ENCODE measurements at regions not wholly inside any gene's neighbourhood (a gene's known extent, or its start where the extent isn't known, plus 50 kb on each side); places are given as distances from the start of the nearest gene placed in this dataset.
"Not testable (repeated sequence)": the region's sequence is repeated elsewhere in the genome, so short reads cannot be mapped to it uniquely, and the experiment has no call there.

GRCh38 chr12:131386167-131386521, 324.7 kb upstream of the SFSWAP start:
- DNase-seq: no peak
- H3K27me3 ChIP-seq (ENCODE audit: control insufficient read depth in 3 of 3, insufficient read depth in 3 of 3, low read length in 2 of 3): peaks cover 0 to 12% (median 4%) of the 10 kb centered on the region in 3 donors
- no peak overlapping the region for H3K27ac ChIP-seq (ENCODE audit: low read depth in 1 of 2, low read length in 1 of 2)
- peaks cover 0 to 2% (median 0%) of the 10 kb centered on the region in 4 donors for H3K9me3 ChIP-seq (ENCODE audit: control insufficient read depth in 4 of 4, insufficient read depth in 3 of 4, low read length in 3 of 4)
- H3K4me3 ChIP-seq: no peak overlapping the region
- TF ChIP-seq CTCF (IDR thresholded peaks at IDR 0.05; ENCODE audit: control extremely low read depth, extremely low read depth): no peak
- H3K36me3 ChIP-seq (ENCODE audit: control insufficient read depth in 4 of 4, insufficient read depth in 4 of 4, low read length in 4 of 4): no peaks in the 10 kb centered on the region
- no peak overlapping the region for H3K9ac ChIP-seq (ENCODE audit: insufficient read depth in 1 of 2, low read length in 2 of 2)
- no peaks in the 10 kb centered on the region for H3K4me1 ChIP-seq (ENCODE audit: control insufficient read depth in 5 of 5, insufficient read depth in 5 of 5, low read length in 5 of 5)
- ATAC-seq (ENCODE audit: insufficient read depth, low FRiP score): no peak
- WGBS, 2 donors: 63 to 66% methylated on average over 9 of the region's 9 CpGs

GRCh38 chr12:131386781-131387180, 324.1 kb upstream of the SFSWAP start:
- H3K27me3 ChIP-seq (ENCODE audit: control insufficient read depth in 3 of 3, insufficient read depth in 3 of 3, low read length in 2 of 3): peaks cover 0 to 9% (median 4%) of the 10 kb centered on the region in 3 donors
- H3K9ac ChIP-seq (ENCODE audit: insufficient read depth in 1 of 2, low read length in 2 of 2): no peak overlapping the region
- no peak overlapping the region for H3K27ac ChIP-seq (ENCODE audit: low read depth in 1 of 2, low read length in 1 of 2)
- H3K36me3 ChIP-seq (ENCODE audit: control insufficient read depth in 4 of 4, insufficient read depth in 4 of 4, low read length in 4 of 4): no peaks in the 10 kb centered on the region
- DNase-seq (no peak), ATAC-seq (ENCODE audit: insufficient read depth, low FRiP score) (no peak)
- peaks cover 0 to 2% (median 0%) of the 10 kb centered on the region in 4 donors for H3K9me3 ChIP-seq (ENCODE audit: control insufficient read depth in 4 of 4, insufficient read depth in 3 of 4, low read length in 3 of 4)
- H3K4me3 ChIP-seq: no peak overlapping the region
- 67 to 81% methylated on average over 11 of the region's 11 CpGs for WGBS, 2 donors
- TF ChIP-seq CTCF (IDR thresholded peaks at IDR 0.05; ENCODE audit: control extremely low read depth, extremely low read depth): no peak
- no peaks in the 10 kb centered on the region for H3K4me1 ChIP-seq (ENCODE audit: control insufficient read depth in 5 of 5, insufficient read depth in 5 of 5, low read length in 5 of 5)

GRCh38 chr12:131387281-131388163, 323.4 kb upstream of the SFSWAP start:
- DNase-seq: no peak
- Histone ChIP-seq H3K36me3 (ENCODE audit: control insufficient read depth in 4 of 4, insufficient read depth in 4 of 4, low read length in 4 of 4) (no peaks in the 10 kb centered on the region), H3K27ac (ENCODE audit: low read depth in 1 of 2, low read length in 1 of 2) (no peak overlapping the region), H3K9me3 (ENCODE audit: control insufficient read depth in 4 of 4, insufficient read depth in 3 of 4, low read length in 3 of 4) (peaks cover 0 to 2% (median 0%) of the 10 kb centered on the region in 4 donors), H3K9ac (ENCODE audit: insufficient read depth in 1 of 2, low read length in 2 of 2) (no peak overlapping the region), H3K4me3 (no peak overlapping the region), H3K4me1 (ENCODE audit: control insufficient read depth in 5 of 5, insufficient read depth in 5 of 5, low read length in 5 of 5) (no peaks in the 10 kb centered on the region), H3K27me3 (ENCODE audit: control insufficient read depth in 3 of 3, insufficient read depth in 3 of 3, low read length in 2 of 3) (peaks cover 0 to 8% (median 4%) of the 10 kb centered on the region in 3 donors)
- no peak for ATAC-seq (ENCODE audit: insufficient read depth, low FRiP score)
- TF ChIP-seq CTCF (IDR thresholded peaks at IDR 0.05; ENCODE audit: control extremely low read depth, extremely low read depth): no peak
- 63 to 66% methylated on average over 35 of the region's 35 CpGs for WGBS, 2 donors

GRCh38 chr12:131388164-131389053, 322.5 kb upstream of the SFSWAP start:
- ATAC-seq (ENCODE audit: insufficient read depth, low FRiP score); DNase-seq: not testable (repeated sequence)
- 55 to 77% methylated on average over 8 of the region's 10 CpGs for WGBS, 2 donors

More at GRCh38 chr12:131388164-131389053, 322.5 kb upstream of the SFSWAP start:
- not testable (repeated sequence) for H3K4me3 ChIP-seq; H3K27me3 ChIP-seq (ENCODE audit: control insufficient read depth in 3 of 3, insufficient read depth in 3 of 3, low read length in 2 of 3); H3K9ac ChIP-seq (ENCODE audit: insufficient read depth in 1 of 2, low read length in 2 of 2); H3K27ac ChIP-seq (ENCODE audit: low read depth in 1 of 2, low read length in 1 of 2); H3K36me3 ChIP-seq (ENCODE audit: control insufficient read depth in 4 of 4, insufficient read depth in 4 of 4, low read length in 4 of 4); H3K9me3 ChIP-seq (ENCODE audit: control insufficient read depth in 4 of 4, insufficient read depth in 3 of 4, low read length in 3 of 4); H3K4me1 ChIP-seq (ENCODE audit: control insufficient read depth in 5 of 5, insufficient read depth in 5 of 5, low read length in 5 of 5)
